Spleen (tissue), 7 donors: ENCODE measurements at regions not wholly inside any gene's neighbourhood (a gene's known extent, or its start where the extent isn't known, plus 50 kb on each side); places are given as distances from the start of the nearest gene placed in this dataset.

Experiments used
- POLR2A ChIP-seq, 3 donors: fragments of 450-650 bp; IDR thresholded peaks; one replicate each; pipeline ENCODE4 v1.5.1; 2017; ENCODE audit warnings: antibody characterized with exemption in 3 of 3, mild to moderate bottlenecking in 1 of 3
- POLR2AphosphoS5 ChIP-seq, 3 donors: sonication (generic); formaldehyde crosslinking; IDR thresholded peaks; one replicate each; pipeline ENCODE4 v1.5.1; 2017; ENCODE audit warnings: antibody characterized with exemption in 3 of 3
- TF ChIP-seq, protein P1 (sequence below), 11 experiments: fragments of 200-600 bp in 7 of 11; fragments of 450-650 bp in 4 of 11; sonication (generic) in 4 of 11; IDR thresholded peaks in 8 of 11; conservative IDR thresholded peaks in 3 of 11; 1 replicate in 7 of 11; 2 replicates in 4 of 11; pipeline versions ENCODE4 v1.4.0 to v1.8.0; 2016 to 2021; ENCODE audit warnings: antibody characterized with exemption in 11 of 11, inconsistent platforms in 4 of 11, mild to moderate bottlenecking in 1 of 11
- donor health status: DM: no; HTN: no; CAD: no; lungs with moderate emphysema.
- donor health status: DM: no; HTN: no; CAD: no.
- donor health status: DM: no; HTN: no; CAD: no.

DNA sequence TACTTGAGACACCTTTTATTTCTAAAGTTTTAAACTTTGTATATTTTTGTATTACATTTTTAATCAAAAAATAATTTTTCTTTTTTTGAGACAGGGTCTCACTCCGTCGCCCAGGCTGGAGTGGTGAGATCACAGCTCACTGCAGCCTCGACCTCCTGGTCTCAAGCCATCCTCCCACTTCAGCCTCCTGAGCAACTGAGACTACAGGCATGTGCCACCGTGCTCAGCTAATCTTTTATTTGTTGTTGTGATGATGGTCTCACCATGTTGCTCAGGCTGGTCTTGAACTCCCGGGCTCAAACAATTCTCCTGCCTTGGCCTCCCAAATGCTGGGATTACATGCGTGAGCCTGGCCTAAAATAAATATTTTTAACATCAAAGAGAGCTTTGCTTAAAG is 218.7 kb upstream of the SH3BP4 start:
- TF ChIP-seq, protein P1, sequence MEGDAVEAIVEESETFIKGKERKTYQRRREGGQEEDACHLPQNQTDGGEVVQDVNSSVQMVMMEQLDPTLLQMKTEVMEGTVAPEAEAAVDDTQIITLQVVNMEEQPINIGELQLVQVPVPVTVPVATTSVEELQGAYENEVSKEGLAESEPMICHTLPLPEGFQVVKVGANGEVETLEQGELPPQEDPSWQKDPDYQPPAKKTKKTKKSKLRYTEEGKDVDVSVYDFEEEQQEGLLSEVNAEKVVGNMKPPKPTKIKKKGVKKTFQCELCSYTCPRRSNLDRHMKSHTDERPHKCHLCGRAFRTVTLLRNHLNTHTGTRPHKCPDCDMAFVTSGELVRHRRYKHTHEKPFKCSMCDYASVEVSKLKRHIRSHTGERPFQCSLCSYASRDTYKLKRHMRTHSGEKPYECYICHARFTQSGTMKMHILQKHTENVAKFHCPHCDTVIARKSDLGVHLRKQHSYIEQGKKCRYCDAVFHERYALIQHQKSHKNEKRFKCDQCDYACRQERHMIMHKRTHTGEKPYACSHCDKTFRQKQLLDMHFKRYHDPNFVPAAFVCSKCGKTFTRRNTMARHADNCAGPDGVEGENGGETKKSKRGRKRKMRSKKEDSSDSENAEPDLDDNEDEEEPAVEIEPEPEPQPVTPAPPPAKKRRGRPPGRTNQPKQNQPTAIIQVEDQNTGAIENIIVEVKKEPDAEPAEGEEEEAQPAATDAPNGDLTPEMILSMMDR (IDR thresholded peaks at IDR 0.05 in 8 of 11, conservative IDR thresholded peaks at IDR 0.05 in 3 of 11): no peak
- TF ChIP-seq POLR2AphosphoS5 (IDR thresholded peaks at IDR 0.05) (no peak), POLR2A (IDR thresholded peaks at IDR 0.05) (no peak)
